Thyroid gland (tissue), 4 donors: ENCODE measurements at regions not wholly inside any gene's neighbourhood (a gene's known extent, or its start where the extent isn't known, plus 50 kb on each side); places are given as distances from the start of the nearest gene placed in this dataset.

Experiments used
- DNase-seq, 2 donors: peaks; one replicate each; pipeline ENCODE4 v3.0.0-alpha.2; 2019
- H3K27ac ChIP-seq, 3 donors: fragments of 200-600 bp; sonication (generic); 1 replicate in 2 of 3; 2 replicates in 1 of 3; pipeline ENCODE4 v1.5.1; 2016 to 2019; ENCODE audit warnings: mild to moderate bottlenecking in 1 of 3, moderate library complexity in 1 of 3
- H3K27me3 ChIP-seq: fragments of 200-600 bp; sonication (generic); one replicate; pipeline ENCODE4 v1.5.1; 2019
- H3K36me3 ChIP-seq, 2 donors: fragments of 200-600 bp; sonication (generic); one replicate each; pipeline ENCODE4 v1.5.1; 2016 to 2019
- H3K4me1 ChIP-seq, 2 donors: fragments of 200-600 bp; sonication (generic); one replicate each; pipeline ENCODE4 v1.5.1; 2017 to 2019
- H3K4me3 ChIP-seq, 3 donors: fragments of 200-600 bp; sonication (generic); replicated peaks in 1 of 3; 1 replicate in 2 of 3; 2 replicates in 1 of 3; pipeline ENCODE4 v1.5.1; 2016; ENCODE audit warnings: mild to moderate bottlenecking in 1 of 3
- H3K9me3 ChIP-seq: fragments of 200-600 bp; sonication (generic); one replicate; pipeline ENCODE4 v1.5.1; 2017
- CTCF ChIP-seq, 6 experiments: fragments of 200-600 bp in 3 of 6; fragments of 450-650 bp in 3 of 6; sonication (generic) in 3 of 6; IDR thresholded peaks; one replicate each; pipeline ENCODE4 v1.5.1; 2016 to 2019; ENCODE audit warnings: antibody characterized with exemption in 6 of 6, mild to moderate bottlenecking in 2 of 6, inconsistent platforms in 1 of 6, moderate library complexity in 1 of 6
- POLR2A ChIP-seq, 2 donors: fragments of 450-650 bp; IDR thresholded peaks; one replicate each; pipeline ENCODE4 v1.6.1; 2017; ENCODE audit warnings: antibody characterized with exemption in 2 of 2, mild to moderate bottlenecking in 2 of 2, moderate library complexity in 1 of 2
- WGBS, 2 donors: methylation state at CpG; one replicate each; pipeline ENCODE4 v1.1.5; 2017; 5-methylcytosine and 5-hydroxymethylcytosine counted together
- intact Hi-C: fragments of 100-400 bp; cut with DNase I; formaldehyde crosslinking; loops from one replicate; pipeline ENCODE4 v1.15.1; 2023

DNA sequence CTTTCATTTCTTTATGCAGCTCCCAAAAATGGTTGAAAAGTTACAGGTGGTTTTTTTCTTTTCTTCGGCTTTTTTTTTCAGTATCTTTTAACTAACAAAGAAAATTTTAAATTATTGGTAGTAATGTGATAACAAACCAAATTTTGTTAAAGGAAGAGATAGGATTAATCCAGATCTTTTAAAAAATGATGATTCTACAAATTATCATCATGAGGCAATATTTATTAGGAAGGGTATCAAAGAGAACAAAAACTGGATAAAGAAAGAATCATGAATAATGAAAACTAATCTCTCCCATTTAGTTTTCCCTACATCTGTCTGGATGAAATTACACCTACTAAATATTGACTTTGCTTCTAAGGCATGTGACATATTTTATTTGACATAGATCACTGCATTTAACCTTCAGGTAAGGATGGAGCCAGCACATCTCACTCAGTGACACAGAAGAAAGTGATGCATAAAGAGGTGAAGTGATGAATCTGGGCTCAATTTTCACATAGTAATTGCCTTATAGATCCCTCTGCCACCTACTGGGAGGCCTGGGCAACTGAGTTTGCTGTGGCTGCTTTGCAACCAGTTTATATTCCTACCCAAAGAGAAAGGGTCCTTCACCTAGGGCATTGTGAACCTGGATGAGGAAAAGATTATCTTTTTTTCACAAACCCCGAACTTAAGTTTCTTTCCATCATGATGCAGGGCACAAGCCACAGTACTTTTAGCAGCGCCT is 155.6 kb downstream of the HNRNPD start:
- H3K9me3 ChIP-seq: no peaks in the 10 kb centered on the region
- TF ChIP-seq POLR2A (IDR thresholded peaks at IDR 0.05) (no peak), CTCF (IDR thresholded peaks at IDR 0.05) (no peak)
- no peak for DNase-seq
- H3K36me3 ChIP-seq: no peaks in the 10 kb centered on the region
- intact Hi-C loops: no loop called here
- no peak overlapping the region for H3K4me3 ChIP-seq
- 88 to 89% methylated on average over 3 of the region's 3 CpGs for WGBS, 2 donors
- no peak overlapping the region for H3K27ac ChIP-seq
- H3K27me3 ChIP-seq: no peaks in the 10 kb centered on the region
- no peaks in the 10 kb centered on the region for H3K4me1 ChIP-seq

DNA sequence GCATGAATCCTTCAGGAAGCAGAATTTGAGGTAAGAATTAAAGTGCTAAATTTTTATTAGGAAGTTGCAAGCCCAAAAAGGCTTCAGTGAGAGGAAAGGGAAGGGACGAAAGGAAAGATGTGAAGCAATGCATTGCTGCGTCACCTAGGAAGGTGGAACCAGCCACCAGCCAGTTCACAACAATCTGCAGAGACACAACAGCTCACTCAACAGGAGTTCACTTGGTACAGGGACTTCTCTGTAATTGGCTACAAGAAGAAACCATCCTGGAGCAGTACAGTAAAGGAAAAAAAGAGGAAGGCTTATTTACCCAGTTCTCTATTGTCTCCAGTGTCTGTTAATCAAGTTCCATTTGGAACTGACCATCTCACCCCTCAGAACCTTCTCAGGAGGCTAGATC is 157.6 kb downstream of the HNRNPD start:
- intact Hi-C loops: no loop called here
- Histone ChIP-seq H3K27me3 (no peaks in the 10 kb centered on the region), H3K27ac (no peak overlapping the region), H3K4me3 (no peak overlapping the region), H3K9me3 (no peaks in the 10 kb centered on the region), H3K36me3 (no peaks in the 10 kb centered on the region), H3K4me1 (no peaks in the 10 kb centered on the region)
- DNase-seq: no peak
- TF ChIP-seq POLR2A (IDR thresholded peaks at IDR 0.05): no peak
- no peak for TF ChIP-seq CTCF (IDR thresholded peaks at IDR 0.05)
- WGBS, 2 donors: 87 to 92% methylated on average over 2 of the region's 2 CpGs

GRCh38 chr4:82215800-82216199 is 158.0 kb downstream of the HNRNPD start:
- no peaks in the 10 kb centered on the region for H3K36me3 ChIP-seq
- H3K27ac ChIP-seq: no peak overlapping the region
- no peak for DNase-seq
- no peaks in the 10 kb centered on the region for H3K27me3 ChIP-seq
- H3K4me1 ChIP-seq: no peaks in the 10 kb centered on the region
- no peak for TF ChIP-seq CTCF (IDR thresholded peaks at IDR 0.05)
- no peaks in the 10 kb centered on the region for H3K9me3 ChIP-seq
- intact Hi-C loops: no loop called here
- no peak overlapping the region for H3K4me3 ChIP-seq

DNA sequence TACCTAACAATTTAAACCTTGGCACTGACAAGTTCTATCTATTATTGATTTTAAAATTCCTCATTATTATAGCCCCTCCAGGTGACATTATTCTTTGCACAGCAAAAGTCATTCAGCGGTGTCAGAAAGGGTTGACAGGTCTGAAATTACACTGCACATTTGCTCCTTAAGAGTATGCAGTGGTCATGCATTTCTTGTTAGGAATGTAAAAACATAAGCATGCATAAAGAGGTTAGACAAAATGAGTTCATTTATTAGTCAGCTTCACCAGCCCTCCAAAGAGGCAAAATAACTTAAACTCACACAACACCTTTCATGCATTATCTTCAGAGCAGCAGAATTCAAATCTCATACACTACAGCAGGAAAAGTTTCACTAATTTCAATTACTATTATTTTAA is 158.8 kb downstream of the HNRNPD start:
- Histone ChIP-seq H3K27me3 (no peaks in the 10 kb centered on the region), H3K4me1 (no peaks in the 10 kb centered on the region), H3K27ac (no peak overlapping the region), H3K9me3 (no peaks in the 10 kb centered on the region), H3K4me3 (no peak overlapping the region), H3K36me3 (no peaks in the 10 kb centered on the region)
- TF ChIP-seq CTCF (IDR thresholded peaks at IDR 0.05) (no peak), POLR2A (IDR thresholded peaks at IDR 0.05) (no peak)
- DNase-seq: no peak
- intact Hi-C loops: no loop called here
- 92 to 97% methylated on average over 1 of the region's 1 CpG for WGBS, 2 donors

DNA sequence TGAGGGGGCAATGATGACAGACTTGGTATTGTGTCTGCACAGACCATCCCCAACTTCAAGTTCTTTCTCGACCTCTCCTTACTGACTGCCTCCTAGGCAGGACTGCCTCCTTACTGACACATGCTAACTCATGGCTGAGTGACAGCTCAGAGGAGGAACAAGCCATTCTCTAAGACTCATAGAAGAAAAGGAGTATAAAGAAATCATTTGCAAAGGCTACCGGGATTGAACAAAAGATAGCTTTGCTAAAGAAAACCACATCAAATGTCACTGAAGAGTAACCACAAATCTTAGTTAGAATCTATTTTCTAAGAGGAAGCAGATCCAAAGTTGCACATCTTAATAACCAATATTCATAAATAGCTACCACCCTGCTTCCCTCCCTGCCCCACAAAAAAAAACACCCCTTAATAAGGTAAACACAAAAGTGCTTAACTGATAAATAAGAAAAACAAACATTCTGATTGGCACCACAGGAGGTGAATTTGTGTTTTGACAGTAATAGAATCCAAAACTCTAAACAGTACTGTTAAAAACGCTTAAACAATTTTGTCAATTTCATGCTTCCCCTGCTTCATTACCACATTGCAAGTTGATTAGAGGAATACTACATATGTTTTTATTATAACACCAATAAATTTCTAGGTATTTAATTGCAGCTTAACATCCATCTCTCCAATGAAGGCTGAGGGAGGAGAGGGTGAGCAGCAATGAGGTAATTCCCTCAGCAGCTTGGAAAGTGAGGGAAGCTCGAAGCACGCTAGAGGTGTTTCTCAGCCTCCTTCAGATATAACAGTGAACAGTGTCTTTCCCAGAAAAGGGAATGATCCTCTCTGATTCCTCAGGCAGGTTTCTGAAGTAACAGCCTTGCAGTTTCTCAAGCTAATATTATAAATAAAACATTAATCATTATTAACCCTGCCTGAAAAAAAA is 160.0 kb downstream of the HNRNPD start:
- Histone ChIP-seq H3K4me1 (no peaks in the 10 kb centered on the region), H3K9me3 (no peaks in the 10 kb centered on the region), H3K27me3 (no peaks in the 10 kb centered on the region), H3K36me3 (no peaks in the 10 kb centered on the region), H3K4me3 (no peak overlapping the region), H3K27ac (no peak overlapping the region)
- intact Hi-C loops: no loop called here
- DNase-seq: no peak
- TF ChIP-seq POLR2A (IDR thresholded peaks at IDR 0.05) (no peak), CTCF (IDR thresholded peaks at IDR 0.05) (no peak)
- 56 to 63% methylated on average over 5 of the region's 5 CpGs for WGBS, 2 donors
